HG02759 (cell line): ENCODE measurements at regions not wholly inside any gene's neighbourhood (a gene's known extent, or its start where the extent isn't known, plus 50 kb on each side); places are given as distances from the start of the nearest gene placed in this dataset.
"Not testable (repeated sequence)": the region's sequence is repeated elsewhere in the genome, so short reads cannot be mapped to it uniquely, and the experiment has no call there.

Source experiments
- ATAC-seq: cut with Tn5 transposase; IDR thresholded peaks from one replicate; pipeline ENCODE4 v1.9.1; 2021; ENCODE audit warnings: mild to moderate bottlenecking, moderate library complexity; ENCODE audit not compliant: unreplicated experiment

DNA sequence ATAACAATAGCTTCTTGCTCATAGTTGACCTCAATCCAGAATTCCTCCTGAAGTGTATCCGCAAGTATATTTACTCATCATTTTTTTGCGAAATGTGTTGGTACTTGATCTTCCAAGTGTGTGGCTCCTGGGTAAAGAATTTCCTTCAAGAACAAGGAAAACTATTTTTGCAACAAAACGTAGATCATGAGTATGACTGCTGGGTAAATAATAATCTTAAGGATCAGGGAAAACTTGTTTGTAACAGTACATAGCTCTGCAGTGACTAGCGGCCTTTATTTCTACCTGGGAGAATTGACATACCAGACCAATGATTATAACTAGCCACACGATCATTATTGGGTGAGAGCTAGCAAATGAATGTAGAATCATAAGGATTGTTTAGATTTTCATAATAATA lies 1311.7 kb downstream of the ARAP2 start:
- no peak for ATAC-seq

DNA sequence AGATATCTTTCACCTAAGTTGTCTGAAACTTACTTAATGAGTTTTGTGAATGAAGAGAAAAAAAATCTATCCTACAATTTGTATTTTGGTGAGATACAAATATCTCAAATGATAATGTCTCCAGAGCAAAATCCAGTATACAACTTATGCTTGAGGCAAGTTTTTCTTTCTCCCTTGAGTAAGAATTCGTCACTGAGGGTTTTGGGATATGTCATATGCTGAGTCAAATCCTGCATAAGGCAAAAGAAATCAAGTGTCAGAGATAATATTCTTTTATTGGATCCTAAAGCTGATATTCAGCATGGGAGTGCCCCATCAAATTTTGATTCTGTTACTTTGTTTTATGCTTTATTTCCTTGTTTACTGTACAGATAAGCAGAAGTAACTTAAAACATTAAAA lies 1308.6 kb downstream of the ARAP2 start:
- no peak for ATAC-seq

DNA sequence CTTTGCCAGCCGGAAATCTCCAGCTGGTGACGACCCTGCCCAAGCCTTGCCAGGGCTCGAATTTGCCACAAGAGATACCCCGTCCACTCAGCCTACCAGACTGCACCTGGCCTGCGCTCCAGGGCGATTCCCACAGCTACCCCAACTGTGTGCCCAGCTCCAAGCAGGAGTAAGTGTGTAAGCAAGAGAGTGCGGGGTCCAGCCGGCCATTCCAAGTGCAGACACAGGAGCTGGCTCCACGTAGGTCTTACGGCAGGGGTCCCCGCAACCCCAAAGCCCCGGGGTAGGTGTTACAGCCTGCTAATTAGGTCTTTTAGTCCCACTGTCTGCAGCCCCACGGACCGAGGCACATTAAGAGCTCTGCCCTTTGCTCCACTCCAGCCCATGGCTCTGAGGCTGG lies 1305.2 kb downstream of the ARAP2 start:
- ATAC-seq: no peak

DNA sequence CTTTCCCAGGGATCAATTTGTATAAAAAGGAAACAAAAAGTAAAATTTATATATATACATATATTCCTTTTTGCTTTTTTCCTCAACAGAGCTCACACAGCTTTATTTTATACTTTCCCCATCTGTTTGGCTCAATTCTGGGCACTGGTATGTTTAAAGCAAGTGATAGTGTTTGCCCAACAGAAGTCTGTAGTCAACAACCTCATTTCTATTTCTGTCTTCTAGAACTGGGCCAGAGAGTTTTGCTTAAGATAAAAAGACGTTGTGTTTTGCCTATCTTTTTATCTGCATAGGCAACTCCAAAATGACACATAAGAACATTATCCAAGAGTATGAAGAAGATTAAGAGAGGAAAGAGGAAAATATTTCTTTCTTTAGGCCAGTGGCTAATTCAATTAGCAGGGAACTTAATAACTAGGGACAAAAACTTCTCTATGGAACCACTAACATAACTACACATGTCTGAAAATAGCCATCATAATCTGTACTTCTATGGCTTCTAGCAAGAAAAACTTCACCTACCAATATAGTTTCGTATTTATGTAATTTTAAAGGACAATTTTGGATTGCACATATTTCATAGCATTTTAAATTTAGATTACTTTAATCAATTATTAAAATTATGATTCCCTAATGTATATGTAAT lies 1300.5 kb downstream of the ARAP2 start:
- ATAC-seq: no peak

DNA sequence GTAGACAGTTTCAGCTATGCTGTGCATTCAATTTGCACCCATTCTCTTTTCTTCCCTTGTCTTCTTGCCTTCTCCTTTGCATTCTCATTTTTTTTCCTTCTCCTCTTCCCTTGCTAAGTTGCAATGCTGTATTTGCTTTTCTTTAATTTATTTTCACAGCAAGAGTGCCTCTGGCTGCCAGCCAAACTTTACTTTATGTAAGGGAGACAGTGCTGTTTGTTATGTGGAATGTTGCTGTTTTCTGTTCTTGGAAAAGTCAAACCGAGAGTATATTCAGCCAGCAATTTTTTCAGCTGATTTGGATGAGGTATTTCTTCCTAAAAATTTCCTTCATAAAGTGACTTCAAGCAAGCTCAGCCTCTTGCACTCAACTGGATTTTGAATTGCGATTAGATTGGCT lies 1293.4 kb downstream of the ARAP2 start:
- ATAC-seq: no peak

DNA sequence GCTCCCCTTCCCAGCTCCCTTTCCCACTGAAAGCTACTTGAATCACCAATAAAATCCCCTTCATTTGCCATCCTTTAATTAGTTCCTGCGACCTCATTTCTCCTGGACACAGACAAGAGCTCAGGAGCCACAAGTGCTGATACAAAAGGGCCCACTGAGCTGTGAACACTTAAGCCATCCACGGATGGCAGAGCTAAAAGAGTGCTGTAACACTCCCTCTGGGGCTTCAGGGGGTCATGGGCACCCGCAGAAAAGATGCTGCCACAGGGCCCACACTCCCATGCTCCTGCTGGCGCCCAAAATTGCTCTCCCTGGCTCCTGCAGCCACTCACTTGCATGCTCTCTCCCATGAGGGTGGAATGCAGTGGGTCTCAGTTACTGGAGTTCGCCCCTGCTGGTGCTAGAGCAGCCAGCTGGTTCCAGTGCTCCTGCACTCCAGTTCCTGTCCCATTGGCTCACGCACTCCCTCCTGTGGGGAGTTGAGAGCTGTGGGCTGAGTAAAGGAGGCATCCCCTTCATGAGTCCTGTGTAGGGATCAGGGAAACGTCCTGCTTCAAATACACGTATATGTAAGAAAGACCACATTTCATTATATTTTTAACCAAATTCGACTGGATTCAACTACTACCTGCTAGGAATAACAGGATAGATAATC lies 1291.0 kb downstream of the ARAP2 start:
- no peak for ATAC-seq

DNA sequence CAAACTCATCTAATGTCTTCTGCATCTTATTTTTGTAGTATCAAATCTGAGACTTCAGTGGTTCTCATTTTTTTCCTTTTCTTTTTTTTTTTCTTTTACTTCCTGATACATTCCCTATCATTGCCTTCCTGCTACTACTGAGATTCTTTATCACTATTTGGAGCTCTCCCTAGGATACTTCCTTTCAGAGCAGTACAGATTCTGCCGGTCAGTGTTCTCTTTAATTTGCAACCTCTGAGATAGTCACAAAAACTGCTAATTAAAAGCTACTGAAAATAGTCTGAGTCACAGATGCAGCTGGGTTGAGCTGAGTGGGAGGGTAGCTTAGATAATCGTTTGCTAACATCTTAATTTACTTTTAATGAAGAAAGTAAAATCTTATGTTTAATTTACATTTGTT lies 1279.7 kb downstream of the ARAP2 start:
- no peak for ATAC-seq

DNA sequence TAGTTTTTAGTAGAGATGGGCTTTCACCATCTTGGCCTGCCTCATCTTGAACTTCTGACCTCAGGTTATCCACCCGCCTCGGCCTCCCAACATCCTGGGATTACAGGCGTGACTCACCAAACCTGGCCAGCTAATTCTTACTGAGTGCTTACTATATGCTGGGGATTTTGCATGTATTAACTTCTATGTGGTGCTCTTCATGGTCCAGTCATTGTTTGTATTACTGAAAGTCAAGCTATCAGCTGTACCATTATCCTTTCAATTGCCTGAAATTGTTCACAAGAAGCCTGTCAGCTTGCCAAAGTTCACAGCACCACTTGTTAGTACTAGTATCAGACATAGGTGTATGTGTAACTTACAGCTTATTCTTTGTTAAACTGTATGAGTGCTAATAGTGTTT lies 1272.1 kb downstream of the ARAP2 start:
- no peak for ATAC-seq

DNA sequence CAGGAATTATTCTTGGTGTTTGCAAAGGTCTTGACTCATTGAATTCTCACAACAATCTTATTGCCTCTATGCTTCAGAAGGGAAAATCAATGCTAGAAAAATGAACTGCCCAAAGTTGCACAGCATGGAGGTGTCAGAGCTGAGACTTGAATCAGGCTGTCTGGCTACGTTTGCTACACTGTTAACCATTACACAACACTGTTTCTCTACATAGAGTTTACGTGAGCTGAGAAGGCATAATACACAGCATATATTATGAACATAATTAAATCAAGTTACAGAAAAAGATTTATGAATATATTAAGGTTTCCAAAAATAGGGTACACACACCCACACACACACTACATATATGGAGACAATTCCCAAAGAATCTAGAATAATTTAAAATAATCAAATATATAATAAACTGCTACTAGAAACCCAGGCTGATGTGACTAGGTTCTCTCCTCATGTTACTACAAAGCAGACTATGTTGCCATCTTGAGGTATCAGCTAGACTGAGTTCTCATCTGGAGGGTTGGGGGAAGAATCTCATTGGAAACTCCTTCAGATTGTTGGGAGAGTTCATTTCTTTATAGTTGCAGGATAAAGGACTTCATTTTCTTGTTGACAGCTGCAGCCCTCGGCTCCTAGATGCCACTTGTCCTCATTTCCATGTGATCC lies 1270.5 kb downstream of the ARAP2 start:
- no peak for ATAC-seq

DNA sequence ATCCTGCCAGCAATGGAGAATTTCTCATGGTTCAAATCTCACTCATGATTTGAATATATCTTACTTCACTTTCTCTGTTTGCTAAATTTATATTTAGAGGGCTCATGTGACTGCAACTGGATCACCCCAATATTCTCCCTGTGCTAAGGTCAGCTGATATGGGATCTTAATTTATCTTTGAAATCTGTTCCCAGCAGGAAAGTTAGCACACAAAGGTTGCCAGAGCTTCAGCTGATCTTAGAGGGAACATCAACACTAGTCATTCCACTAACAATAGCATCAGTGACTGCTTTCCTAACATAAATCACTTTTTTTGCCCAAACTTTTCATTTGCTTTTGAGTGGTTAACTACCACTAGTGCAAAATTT lies 1270.0 kb downstream of the ARAP2 start:
- ATAC-seq: no peak

DNA sequence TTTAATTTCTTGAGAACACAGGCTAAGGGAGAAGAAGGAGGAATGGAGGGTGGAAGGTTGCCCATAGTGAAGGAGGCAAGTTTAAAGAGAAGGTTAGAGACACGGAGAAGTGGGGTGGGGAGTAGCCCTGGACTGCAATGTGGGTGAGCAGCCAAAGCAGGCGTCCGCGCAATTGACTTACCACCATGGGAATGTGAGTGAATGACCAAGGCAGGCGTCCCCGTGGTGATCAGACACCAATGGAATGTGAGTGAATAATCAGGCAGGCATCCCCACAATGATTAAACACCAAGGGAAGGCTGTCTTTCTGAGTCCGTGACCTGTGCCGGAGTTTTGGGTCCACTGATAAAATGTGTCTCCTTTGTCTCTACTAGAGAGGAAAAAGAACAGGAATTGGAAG lies 1223.1 kb downstream of the ARAP2 start:
- ATAC-seq: not testable (repeated sequence)

DNA sequence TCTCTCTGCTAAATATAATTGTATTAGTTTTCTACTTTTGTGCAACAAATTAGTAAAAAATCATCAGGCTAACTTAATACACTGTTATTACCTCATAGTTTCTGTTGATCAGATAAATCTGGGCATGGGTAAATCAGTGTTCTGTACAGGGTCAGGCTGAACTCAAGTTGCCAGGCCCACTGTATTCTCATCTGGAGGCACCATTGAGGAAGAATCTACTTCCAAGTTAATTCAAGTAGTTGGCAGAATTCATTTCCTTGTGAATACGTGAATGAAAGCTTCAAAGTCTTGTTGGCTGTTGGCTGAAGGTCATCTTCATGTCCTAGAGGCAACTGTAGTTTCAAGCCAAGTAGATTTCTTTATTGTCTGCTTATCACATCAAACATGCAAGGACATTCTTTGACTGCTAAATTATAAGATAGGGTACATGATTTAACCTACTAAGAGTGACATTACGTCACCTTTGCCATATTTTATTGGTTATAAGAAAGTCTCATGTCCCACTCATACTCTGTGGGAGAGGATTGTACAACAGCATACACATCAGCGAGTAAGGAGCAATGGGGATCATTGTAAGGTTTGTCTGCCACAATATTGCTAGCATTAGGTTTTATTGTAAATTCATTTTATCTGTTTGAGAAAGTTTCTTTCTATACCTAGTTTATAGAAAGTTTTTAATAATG lies 1219.0 kb downstream of the ARAP2 start:
- ATAC-seq: no peak

DNA sequence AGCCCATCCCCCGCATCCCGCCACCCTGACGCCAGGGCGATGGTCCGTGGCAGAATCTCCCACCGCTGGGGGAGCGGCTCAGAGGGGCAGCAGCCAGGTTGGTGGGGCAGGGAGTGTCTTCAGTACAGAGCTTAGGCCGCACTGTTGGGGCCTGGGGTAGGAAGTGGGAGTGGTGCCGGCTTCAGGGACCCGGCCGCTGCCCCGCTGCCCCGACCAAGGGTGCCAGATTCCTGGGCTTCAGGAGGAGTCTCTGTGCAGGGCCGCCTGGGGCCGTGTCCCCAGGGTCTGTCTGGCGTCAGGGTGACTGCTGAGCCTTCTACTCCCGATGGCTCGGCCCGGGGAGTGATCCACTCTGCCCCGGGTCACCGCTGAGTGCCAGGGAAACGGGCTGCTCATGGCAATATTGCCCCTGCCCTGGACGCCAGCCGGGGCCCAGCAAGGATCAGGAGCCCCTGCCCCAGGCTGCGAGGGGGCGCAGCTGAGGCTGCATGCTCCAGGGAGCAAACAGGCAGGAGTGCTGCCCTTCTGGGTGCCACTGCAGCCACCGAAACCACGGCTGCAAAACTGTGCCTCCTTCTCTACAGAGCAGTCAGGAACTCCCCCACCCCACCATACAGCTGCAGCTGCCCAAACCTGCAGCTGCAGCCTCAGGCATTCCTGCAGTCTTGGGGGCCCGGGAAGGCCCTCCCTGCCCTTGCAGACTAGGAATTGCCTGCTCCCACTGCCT lies 1206.1 kb downstream of the ARAP2 start:
- no peak for ATAC-seq

DNA sequence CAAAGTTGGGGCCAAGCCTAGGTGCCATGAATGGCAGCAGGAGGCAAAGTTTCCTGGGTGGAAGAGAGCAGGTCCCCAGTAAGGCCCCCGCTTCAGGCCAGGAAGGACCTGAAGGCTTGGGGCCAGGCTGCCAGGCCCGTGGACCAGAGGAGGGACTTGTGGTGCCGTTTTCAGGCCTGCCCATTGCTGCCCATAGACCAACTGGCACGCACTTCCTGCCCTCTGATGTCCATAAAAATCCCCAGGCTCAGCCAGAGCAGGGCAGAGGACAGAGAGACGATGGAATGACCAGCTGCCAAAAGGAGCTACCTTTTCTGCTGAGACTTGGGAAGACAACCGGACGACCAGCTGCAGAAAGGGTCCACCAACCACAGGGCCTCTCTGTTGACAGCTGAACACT lies 1205.5 kb downstream of the ARAP2 start:
- ATAC-seq: no peak

DNA sequence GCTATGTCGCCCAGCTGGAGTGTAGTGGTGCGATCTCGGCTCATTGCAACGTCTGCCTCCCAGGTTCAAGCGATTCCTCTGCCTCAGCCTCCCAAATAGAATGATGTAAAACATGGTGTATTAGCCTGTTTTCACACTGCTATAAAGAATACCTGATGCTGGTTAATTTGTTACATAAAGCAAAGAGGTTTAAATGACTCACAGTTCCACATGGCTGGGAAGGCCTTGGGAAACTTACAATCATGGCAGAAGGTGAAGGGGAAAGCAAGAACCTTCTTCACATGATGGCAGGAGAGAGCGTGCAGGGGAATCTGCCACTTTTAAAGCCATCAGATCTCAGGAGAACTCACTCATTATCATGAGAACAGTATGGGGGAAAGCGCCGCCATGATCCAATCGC lies 1191.8 kb downstream of the ARAP2 start:
- no peak for ATAC-seq

DNA sequence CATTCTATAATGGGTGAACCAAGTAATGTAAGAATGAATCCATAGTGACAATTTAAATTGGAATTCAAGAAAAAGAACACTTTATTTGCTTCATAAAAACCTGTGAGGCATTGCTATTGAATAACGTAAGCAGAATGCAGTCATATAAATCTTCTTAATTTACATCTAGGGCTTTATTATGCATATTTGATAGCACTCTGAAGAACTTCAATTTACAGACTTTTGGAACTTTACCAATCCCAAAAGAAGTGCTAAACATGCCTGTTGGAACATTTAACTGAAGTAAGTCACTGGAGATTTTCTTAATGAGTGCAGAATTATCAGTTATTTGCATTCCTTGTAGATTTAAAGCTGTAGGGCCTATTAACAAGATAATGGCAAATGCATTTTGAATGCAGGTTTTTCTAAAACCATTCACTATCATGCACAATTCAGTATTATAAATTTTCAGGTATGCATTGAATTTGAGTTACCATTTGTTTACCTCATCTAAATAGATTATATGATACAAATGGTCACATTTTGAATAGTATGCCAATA lies 1181.2 kb downstream of the ARAP2 start:
- ATAC-seq: no peak

DNA sequence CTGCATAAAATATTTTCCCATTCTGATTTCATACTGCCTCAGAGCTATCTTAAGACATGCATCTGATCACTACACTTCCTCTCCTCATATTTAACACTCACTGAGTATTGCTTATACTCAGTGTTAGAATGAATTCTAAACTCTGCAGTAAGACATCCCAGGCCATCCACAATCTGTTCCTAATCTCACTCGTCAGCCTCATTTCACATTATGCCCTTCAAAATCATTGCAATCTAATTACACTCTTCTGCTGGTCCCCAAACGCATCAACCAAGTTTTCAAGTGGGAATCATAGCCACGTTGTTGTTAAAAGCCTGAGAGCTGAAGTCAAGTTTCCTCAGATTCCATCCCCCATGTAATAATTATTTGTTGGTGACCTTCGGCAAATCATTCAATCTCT lies 1177.9 kb downstream of the ARAP2 start:
- ATAC-seq: no peak

DNA sequence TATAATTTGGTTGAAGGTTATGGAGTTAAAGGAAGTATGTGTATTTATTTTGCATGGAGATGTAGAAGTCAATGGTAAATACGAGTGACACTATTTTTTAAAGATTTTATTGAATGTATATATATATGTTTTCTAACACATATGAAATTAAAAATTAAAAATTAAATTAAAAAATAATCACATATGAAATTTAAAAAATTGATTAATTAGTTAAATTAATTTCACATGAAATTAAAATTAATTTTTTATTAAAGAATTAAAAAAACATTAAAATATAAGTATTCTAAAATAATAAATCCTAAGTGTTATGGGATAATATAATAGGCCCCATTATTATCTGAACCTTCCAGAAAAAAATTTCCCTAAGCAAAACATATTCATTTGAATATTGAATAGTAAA lies 1163.5 kb downstream of the ARAP2 start:
- ATAC-seq: no peak

DNA sequence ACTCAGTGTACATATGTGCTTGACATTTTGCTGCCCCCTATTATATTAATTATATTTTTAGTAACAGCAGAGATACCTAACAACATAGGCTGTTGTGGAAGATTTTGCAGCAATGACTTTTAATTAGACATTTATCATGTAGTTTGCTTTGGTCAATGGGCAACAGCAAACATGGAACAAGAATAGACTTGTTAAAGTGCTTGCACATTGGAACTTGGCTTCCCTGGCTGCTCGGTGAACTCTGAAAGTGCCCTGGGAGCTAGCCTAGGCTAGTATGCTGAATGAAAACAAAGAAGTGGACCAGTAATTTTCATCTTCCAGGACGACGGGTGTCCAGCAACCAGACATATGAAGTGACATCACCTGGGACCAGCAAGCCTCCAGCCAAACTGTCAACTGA lies 1157.1 kb downstream of the ARAP2 start:
- no peak for ATAC-seq

DNA sequence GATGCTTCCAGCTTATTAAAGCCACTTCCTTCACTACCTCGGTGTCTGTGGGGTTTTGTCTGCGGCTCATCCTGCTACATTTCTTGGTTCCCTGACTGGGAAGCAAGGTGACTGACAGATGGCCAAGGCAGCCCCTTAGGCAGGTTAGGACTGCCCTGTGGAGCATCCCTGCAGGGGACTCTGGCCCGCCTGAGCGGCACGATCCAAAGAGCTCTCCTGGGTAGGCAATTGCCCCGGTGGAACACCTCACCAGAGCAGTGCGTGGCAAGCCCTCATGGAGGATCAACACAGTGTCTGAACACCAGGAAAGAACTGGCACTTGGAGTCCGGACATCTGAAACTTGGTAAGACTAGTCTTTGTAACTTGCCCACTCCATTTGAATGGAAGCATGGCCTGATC lies 1143.4 kb downstream of the ARAP2 start:
- no peak for ATAC-seq

DNA sequence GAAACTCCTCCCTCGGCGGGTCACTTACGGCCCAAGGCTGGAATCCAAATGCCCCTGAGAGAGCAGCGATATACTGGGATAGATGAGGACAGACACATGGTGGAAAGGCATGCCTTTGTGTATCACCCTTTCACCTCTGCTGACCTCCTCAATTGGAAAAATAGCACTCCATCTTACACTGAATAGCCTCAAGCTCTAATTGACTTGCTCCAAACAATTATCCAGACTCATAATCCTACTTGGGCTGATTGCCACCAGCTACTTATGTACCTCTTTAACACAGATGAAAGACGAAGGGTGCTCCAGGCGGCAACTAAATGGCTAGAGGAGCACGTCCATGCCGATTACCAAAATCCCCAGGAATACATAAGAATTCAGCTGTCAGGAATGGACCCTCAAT lies 1142.2 kb downstream of the ARAP2 start:
- ATAC-seq: no peak
